NAMALWA (cell line): ENCODE measurements at regions not wholly inside any gene's neighbourhood (a gene's known extent, or its start where the extent isn't known, plus 50 kb on each side); places are given as distances from the start of the nearest gene placed in this dataset.
"Not testable (repeated sequence)": the region's sequence is repeated elsewhere in the genome, so short reads cannot be mapped to it uniquely, and the experiment has no call there.

Experiments used
- DNase-seq: peaks from one replicate; pipeline ENCODE4 v3.0.0-alpha.2; 2015; ENCODE audit warnings: low spot score

DNA sequence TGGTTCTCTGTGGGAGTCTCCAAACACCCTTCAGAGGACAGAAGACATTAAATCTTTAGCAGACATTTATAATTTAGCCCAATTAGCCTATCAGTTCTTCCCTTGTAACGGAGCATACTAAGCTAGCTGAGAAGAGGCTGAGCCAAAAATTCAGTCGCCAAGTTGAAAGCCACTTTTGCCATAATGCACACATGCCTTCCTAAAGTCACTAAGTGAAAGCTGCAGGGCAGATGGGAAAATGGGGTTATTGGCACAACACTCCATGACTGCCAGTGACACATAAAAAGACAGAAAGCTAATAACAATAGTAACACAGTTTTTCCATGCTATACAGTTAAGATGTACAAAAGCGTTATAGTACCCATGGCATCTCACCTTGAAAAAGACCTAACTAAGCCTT is 176.2 kb downstream of the DIRAS2 start:
- no peak for DNase-seq

DNA sequence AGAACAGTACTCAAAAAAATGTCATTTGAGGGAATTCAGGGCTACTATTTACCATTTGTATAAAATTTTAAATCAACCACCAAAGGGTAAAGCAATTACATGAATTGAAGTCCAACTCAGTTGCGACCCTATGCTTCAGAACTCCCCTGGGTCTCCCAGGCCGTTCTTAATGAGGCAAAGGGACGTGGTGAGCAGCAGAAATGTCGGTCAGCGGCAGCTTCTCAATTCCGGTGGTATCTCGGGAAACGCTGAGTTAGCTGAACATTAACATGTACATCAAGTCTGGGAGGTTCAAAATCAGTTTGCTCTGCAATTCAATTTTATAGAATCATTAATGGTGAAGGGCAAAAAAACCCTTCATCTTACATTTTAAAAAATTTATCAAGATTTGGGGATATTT is 173.2 kb downstream of the DIRAS2 start:
- no peak for DNase-seq

DNA sequence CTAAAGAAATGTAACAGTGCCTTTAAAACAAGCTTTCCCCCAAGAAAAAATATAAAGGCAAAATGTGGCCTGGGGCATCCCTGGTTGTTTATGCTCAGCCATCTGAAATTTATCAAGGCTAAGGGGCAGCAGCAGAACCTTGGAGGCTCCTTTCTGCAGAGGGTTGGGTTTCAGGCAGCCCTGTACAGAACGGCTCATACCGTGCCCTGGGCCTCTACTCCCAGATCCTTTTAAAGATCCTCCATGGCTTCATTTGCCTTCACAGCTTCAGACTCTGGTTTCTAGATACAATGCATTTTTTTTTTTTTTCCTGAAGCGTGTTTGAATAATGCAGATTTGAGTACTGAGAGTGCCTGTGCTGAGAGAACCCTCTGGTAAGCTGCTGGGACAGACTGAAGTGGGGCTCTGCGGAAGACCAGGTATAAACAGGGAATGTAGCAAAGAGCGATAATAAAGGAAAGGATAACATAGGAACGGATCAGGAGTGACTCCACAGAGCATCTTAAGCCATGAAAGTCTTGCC is 172.7 kb downstream of the DIRAS2 start:
- DNase-seq = no peak

DNA sequence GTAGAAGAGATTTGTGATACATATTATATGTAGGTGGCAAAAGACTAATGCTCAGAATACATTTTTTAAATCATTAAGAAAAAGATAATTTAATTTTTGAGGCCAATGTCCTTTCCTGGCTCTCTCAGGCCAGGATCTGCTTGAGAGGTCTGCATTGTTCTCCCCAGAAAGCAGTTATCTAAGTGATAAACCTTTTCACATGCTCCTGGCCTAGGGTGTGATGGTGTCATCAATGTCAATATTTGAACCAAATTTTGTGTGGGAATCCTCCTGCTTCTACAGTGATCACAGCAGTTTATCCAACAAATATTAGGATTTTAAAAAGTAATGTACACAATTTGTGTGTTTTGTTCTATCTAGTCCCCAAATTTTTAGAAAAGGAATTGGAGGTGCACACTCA is 166.6 kb downstream of the DIRAS2 start:
- no peak for DNase-seq

DNA sequence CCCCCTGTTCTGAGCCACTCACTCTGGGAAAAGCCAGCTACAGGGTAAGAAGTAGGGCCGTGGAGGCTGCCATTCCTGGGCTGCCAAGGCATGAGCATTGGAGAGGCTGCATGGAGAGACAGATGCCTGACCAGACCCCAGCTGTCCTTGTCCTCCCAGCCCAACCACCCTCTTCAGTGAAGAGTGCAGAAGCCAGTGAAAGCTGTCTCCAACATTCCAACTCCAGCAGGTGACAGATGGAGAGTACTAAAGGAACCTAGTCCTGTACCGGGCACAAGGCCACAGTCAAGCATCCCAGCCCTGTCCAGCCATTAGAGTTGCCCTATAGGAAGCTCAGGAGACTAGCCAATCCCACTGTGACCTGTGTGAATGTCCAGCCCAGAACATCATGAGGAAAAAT is 165.1 kb downstream of the DIRAS2 start:
- no peak for DNase-seq

DNA sequence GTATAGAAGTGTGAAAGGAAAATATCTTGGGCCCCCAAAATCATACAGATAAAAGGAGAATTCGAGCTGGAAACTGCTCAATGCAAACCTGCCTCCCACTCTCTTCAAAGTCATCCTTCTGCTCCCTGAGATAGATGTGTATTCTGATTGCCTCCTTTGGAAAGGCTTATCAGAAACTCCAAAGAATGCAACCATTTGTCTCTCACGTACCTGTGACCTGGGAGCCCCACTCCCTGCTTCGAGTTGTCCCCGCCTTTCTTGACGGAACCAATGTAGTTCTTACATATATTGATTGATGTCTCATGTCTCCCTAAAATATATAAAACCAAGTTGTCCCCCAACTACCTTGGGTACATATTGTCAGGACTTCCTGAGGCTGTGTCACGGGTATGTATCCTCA is 163.8 kb downstream of the DIRAS2 start:
- DNase-seq = no peak

- no peak for DNase-seq
Observed at GRCh38 chr9:90485028-90485427, 157.6 kb downstream of the DIRAS2 start.

DNA sequence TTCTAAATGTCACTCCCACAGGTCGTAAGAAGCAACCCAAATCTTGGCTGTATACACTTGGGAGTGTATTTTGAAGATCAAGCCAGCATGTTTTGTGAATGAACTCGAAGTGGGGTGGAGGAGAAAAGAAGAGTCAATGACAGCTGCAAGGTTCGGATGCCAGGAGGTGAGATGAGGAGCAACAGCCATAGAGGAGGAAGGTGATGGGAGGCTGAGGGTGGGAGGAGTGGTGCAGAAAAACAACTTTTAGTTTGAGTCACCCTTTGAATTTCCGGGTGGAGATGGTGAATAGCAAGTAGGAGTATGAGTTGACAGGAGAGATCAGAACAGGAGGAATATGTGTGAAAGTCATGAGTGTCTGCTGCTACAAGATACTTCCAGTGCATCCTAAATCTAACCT is 153.6 kb downstream of the DIRAS2 start:
- DNase-seq = no peak

GRCh38 chr9:90499761-90500160 is 142.9 kb downstream of the DIRAS2 start:
- DNase-seq = no peak

DNA sequence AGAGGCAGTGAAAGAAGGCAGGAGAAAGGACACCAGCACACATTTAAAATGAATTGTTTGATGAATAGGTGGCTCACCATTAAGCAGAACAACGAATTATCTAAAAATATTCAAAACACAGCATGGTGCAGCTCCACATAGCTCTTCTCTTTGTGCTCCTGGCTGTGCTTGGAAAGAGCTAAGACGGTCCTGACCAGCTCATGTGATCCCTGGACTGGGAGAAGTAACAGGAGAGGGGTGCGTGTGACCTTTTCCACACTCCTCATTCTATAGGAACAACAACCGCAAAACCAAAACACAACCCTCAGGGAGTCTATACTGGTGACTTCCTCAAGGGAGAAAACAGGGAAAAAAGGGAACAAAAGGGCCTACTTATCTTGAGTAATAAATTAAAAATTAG is 140.5 kb downstream of the DIRAS2 start:
- no peak for DNase-seq

DNA sequence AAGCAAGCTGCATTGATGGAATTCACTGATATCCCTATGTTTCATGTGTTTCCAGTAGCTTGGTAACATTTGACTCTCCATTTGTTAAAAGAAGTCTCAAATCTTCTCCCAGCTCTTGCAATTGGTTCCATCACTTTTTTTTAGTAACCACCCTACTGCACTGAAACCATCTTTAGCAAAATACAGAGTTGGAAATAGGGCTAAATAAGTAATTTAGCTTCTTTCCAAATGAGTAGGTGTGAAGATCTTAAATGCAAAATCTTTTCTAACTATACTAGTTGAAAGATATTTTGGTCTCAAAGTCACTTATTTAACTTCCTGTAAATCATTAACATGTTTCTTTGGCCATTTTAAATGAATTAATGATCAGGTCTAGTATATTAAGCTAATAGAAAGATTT is 138.1 kb downstream of the DIRAS2 start:
- no peak for DNase-seq

DNA sequence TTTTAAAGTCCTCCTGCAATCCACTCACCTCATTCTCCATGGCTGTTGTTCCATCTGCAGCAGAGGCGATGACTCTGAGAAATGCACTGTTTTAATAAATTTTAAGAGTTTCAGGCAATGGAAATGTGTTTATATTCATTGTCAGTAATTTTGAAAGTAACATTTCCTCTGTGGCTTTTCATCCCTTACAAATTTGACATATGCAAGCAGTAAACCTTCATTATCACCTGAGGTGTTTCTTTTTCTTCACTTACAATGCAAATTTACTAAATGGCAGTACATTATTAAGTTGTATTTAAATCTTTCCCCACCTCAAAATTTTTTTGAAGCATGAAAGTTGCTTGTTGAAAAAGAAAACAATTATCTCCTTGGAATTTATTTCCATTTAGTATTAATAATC is 136.9 kb downstream of the DIRAS2 start:
- no peak for DNase-seq

DNA sequence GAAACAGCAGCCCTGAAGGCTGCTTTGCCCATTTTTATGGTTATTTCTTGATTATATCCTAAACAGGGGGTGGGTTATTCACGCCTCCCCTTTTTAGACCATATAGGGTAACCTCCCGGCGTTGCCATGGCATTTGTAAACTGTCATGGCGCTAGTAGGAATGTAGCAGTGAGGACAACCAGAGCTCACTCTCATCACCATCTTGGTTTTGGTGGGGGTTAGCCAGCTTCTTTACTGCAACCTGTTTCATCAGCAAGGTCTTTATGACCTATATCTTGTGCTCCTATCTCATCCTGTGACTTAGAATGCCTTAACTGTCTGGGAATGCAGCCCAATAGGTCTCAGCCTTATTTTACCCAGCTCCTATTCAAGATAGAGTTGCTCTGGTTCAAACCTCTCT is 136.2 kb downstream of the DIRAS2 start:
- not testable (repeated sequence) for DNase-seq

GRCh38 chr9:90507621-90508020 is 135.0 kb downstream of the DIRAS2 start:
- DNase-seq = no peak

GRCh38 chr9:90508940-90509339 is 133.7 kb downstream of the DIRAS2 start:
- DNase-seq = no peak

GRCh38 chr9:90511711-90512110 is 130.9 kb downstream of the DIRAS2 start:
- no peak for DNase-seq

DNA sequence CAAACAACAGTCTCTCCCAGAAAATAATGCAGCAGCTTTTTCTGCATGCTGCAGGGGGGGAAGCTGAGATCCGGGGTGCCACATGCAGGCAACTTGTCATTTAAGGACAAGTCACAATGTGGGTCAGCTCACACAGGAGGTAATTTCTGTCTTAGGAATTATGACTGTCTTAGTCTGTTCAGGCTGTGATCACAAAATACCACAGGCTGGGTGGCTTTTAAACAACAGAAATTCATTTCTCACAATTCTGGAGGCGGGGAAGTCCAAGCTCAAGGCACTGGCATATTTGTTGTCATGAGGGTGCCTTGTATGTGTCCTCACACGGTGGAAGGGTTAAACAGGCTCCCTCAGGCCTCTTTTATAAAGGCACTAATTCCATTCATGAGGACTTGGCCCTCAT is 127.7 kb downstream of the DIRAS2 start:
- no peak for DNase-seq

GRCh38 chr9:90515510-90515909 is 127.1 kb downstream of the DIRAS2 start:
- no peak for DNase-seq

DNA sequence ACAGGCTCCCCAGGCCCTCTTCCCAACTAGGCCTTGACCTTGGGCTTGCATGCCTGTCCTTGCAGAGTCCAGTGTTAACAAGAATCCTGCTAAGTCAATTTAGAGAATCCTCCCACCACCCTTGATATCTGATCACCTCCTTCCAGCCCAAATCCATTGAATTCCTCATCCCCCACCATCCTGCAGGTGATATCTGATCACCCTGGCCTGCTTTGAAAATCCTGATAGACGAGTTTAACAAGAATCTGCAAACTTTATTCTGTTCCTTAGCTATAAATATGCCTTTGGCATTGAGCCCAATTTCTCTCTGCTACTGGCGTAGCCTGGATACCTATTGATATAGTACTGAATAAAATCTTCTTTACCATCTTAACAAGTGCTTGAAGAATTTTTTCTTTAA is 125.5 kb downstream of the DIRAS2 start:
- no peak for DNase-seq

- DNase-seq = no peak
Observed at GRCh38 chr9:90521811-90522570, 120.6 kb downstream of the DIRAS2 start.

GRCh38 chr9:90523958-90524357 is 118.7 kb downstream of the DIRAS2 start:
- DNase-seq = no peak

- DNase-seq = no peak
Observed at GRCh38 chr9:90526386-90526785, 116.2 kb downstream of the DIRAS2 start.

GRCh38 chr9:90536094-90536493 is 106.5 kb downstream of the DIRAS2 start:
- DNase-seq = not testable (repeated sequence)

DNA sequence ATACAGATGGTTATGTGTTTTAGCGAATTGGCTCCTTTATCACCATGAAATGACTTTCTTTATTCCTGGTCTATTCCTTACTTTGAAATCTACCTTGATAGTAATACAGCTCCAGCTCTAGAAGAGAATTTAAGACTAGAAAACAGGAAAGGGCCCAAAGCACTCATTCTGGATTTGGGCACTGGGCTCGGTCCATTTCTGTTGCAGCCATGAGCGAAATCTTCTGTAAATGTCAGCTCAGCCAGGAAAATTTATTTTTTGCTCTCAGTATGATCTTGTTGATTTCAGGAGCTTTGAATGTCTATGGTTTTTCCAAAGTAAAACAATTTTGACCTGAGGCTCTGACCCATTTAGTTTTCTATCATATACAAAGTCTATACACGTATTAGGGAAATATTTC is 104.1 kb downstream of the DIRAS2 start:
- no peak for DNase-seq
